ENCODE measurements at regions not wholly inside any gene's neighbourhood (a gene's known extent, or its start where the extent isn't known, plus 50 kb on each side); places are given as distances from the start of the nearest gene placed in this dataset.

GRCh38 chr19:30621326-30621920 is 249.2 kb downstream of the ZNF536 start:
- TF ChIP-seq HMGXB4 (CRISPR knock-in tag; IDR thresholded peaks at IDR 0.05): no peak
- TF ChIP-seq SP1 (CRISPR knock-in tag; conservative IDR thresholded peaks at IDR 0.05): no peak
- TF ChIP-seq TP53 (CRISPR knock-in tag; IDR thresholded peaks at IDR 0.05): no peak
- no peak for TF ChIP-seq ESRRA (CRISPR knock-in tag; IDR thresholded peaks at IDR 0.05; ENCODE audit: borderline replicate concordance)
- no peak for TF ChIP-seq CTCF (IDR thresholded peaks at IDR 0.05)
- no peak for TF ChIP-seq ZNF512 (CRISPR knock-in tag; IDR thresholded peaks at IDR 0.05; ENCODE audit: borderline replicate concordance)
- no peak for TF ChIP-seq SOX15 (CRISPR knock-in tag; IDR thresholded peaks at IDR 0.05)
- TF ChIP-seq CDX4 (CRISPR knock-in tag; IDR thresholded peaks at IDR 0.05; ENCODE audit: borderline replicate concordance): no peak
- no peak for TF ChIP-seq FOXP1 (CRISPR knock-in tag; IDR thresholded peaks at IDR 0.05; ENCODE audit: borderline replicate concordance)
- no peak for TF ChIP-seq MAX (CRISPR knock-in tag; IDR thresholded peaks at IDR 0.05)
- no peak for TF ChIP-seq NFYB (CRISPR knock-in tag; conservative IDR thresholded peaks at IDR 0.05; ENCODE audit: low read depth)
- TF ChIP-seq E2F1 (CRISPR knock-in tag; IDR thresholded peaks at IDR 0.05): no peak
